HG03342 (cell line): ENCODE measurements at regions not wholly inside any gene's neighbourhood (a gene's known extent, or its start where the extent isn't known, plus 50 kb on each side); places are given as distances from the start of the nearest gene placed in this dataset.

Experiments used
- ATAC-seq: cut with Tn5 transposase; IDR thresholded peaks from one replicate; pipeline ENCODE4 v1.9.1; 2021; ENCODE audit warnings: mild to moderate bottlenecking, moderate library complexity; ENCODE audit not compliant: unreplicated experiment

DNA sequence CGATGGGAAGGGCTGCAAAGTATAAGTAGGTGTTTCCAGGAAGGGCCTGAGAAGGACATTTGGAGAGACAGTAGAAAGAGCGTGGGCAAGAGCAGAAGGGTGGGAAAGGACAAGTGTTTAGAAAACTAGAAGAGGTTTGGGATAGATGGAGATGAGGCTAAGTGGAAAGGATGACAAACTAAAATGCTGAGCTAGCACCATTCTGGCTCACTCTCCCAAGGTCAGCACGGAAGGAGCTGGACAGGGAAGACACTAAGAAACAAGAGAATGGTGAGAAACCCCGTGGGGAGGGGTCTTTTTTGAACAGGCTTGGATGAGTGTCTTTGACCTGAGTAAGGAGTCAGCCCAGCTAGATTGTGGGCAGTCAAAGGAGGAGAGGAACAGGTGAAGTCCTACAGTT is 286.0 kb downstream of the CDK5RAP2 start:
- ATAC-seq = no peak

- ATAC-seq = no peak
Measured at GRCh38 chr9:120292606-120293005, 287.4 kb downstream of the CDK5RAP2 start.

DNA sequence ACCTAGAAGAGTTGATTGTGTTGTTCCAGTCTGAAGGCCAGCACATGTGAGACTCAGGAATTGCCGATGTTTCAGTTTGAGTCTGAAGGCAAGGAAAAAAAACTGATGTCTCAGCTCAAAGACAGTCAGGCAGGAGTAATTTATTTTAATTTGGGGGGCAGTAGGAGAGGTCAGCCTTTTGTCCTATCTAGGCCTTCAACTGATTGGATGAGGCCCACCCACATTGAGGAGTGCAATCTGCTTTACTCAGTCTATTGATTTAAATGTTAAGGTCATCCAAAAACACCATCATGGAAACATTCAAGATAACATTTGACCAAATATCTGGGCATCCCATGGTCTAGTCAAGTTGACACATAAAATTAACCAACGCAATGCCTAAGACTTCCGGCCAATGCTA is 288.9 kb downstream of the CDK5RAP2 start:
- no peak for ATAC-seq

- no peak for ATAC-seq
Measured at GRCh38 chr9:120289990-120290975, 289.7 kb downstream of the CDK5RAP2 start.

- no peak for ATAC-seq
Measured at GRCh38 chr9:120289098-120289497, 290.9 kb downstream of the CDK5RAP2 start.

DNA sequence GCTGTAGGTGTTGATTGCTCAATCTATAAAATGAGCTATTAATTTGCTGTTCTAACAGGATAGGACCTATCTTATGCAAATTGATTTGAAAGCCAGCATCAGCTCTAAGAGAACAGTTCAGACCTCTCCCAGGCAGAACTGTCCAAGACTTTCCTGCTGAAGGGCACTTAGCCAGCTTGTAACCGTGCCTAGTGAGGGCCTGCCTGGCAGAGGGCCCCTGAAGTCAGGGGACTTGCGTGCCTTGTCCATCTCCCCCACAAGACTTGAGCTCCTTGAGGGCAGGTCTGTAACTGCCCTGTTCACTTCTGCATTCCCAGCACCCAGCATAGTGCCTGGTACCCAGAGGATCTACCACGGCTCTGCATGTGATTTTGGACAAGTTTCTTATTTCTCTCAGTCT is 293.4 kb downstream of the CDK5RAP2 start:
- no peak for ATAC-seq

DNA sequence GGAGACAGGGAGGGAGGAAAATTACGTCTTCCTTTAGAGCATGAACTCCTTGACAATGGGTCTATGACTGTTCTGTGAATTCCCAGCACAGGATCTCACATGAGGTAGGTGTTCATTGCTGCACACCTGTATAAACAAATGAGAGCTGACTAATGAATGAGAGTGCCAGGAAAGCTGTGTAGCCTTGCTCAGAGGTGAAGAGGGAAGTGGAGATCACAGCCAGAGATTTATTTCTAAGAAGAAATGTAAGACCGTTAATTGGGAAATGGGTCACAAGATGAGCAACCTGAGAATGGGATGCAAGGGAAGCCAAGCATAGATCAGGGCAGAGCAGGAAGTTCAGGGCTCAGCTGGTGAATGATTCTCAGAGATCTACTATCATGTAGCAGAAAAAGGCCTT is 295.1 kb downstream of the CDK5RAP2 start:
- no peak for ATAC-seq

DNA sequence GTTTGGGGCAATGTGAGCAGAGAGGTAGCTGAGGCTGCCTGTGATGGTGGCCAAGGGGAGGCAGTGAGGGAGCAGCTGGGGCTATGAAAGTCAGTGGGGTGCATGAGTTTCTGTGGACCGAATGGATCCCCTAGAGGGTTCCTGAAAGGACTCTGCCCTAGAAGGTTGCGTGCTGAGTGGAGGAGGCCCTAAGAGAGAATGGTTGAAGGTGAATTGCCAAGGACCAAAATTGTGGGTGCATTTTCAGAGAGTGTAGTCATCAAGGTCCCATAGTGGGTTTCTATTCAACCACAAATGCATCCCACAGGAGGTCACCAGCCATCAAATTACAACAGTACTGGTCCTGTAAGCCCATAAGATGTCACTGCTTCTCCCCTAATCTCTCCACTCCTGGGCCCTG is 298.3 kb downstream of the CDK5RAP2 start:
- ATAC-seq = no peak

- no peak for ATAC-seq
Measured at GRCh38 chr9:120267929-120268328, 312.0 kb downstream of the CDK5RAP2 start.

DNA sequence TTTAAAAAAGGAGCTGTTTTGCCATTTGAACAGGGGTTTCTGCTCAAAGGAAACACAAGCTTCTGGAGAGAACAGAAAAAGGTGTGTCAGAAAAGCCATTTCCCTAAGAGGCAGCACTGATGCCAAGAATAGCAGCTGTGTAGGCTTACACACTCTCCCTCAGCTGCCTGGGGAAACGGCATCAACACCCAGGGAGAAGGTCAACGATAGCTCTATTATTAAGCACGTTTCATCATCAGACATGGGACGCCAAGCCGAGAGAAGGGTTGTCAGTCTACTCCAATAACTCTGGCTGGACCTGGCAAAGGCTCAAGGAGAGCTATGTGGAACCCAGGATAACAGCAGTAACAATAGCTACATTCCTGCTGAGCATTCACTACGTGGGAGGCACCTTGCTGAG is 314.2 kb downstream of the CDK5RAP2 start:
- no peak for ATAC-seq

- no peak for ATAC-seq
Measured at GRCh38 chr9:120264528-120264927, 315.4 kb downstream of the CDK5RAP2 start.

DNA sequence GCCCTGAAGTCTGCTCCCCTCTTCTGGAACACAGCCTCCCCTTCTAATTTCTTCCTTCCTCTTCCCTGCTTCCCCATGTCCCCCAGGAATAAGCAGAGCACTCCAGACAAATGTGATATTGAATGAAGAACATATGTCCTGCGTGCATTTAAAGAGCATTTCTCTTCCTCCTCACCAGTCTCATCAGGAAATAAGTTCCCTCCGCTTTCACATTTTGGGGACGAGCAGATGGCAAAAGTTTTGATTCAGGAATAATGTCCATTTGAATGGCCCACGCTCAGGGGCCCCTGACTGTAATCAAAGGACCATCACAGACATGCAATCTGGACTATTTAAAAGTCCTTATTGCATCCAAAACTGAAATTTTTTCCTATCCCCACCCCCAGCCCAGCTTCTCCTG is 316.1 kb downstream of the CDK5RAP2 start:
- ATAC-seq = no peak

DNA sequence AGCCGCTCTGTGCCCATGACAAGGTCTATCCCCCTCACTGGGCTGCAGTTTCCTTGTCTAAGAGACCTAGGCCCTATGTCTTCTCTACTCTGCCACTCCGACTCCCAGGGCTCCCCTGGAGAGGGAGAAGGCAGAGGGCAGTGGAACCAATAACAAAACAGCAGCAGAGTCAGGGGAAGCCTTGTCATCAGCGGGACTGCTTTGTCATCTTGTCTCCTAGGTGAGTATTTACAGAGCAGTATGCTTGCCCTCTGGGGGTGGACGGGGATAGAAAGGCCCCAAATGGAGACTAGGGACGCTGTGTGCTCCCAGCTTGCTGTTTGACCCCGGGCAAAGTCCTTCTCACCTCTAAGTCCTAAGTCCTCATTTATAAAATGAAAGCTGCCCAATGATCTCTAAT is 318.5 kb downstream of the CDK5RAP2 start:
- no peak for ATAC-seq

- ATAC-seq = peak; percentile 47
Measured at GRCh38 chr9:120259100-120259499, 320.9 kb downstream of the CDK5RAP2 start.

GRCh38 chr9:120258096-120258495 is 321.9 kb downstream of the CDK5RAP2 start:
- ATAC-seq = no peak

GRCh38 chr9:120257483-120257882 is 322.5 kb downstream of the CDK5RAP2 start:
- ATAC-seq = no peak

DNA sequence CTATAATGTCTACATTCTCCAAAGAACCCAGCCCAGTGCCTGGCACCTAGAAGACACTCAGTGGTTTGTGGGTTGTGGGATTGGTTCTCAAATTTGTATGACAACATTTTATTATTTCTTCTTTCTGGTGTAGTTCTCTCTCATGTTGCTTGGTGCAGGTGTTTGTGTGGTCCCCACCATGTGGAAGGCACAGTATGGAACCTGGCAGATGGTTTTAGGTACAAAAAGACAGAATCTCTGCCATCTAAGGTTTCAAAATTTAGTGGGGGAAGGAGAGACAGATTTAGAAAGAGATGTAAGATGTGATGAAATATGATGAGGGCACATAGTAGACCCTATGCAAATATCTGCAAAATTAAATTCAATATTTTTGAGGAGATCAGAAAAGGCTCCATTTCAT is 323.8 kb downstream of the CDK5RAP2 start:
- ATAC-seq = no peak

DNA sequence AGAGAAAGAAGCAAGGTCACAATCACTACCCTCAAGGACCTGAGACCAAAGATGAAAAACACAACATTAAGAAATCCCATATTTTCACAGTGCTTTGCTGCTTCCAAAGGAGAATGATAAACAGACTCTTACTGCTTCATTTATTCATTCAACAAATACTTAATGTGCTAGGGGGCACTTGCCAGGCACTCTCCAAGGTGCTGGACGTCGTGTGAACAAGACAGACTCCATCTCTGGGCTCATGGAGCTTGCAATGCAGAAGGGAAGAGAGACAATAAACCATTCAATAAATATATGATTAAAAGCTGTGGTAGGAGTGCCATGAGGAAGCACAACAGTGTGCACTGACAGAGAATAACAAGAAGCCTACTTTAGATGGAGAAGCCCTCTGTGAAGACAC is 327.7 kb downstream of the CDK5RAP2 start:
- no peak for ATAC-seq

DNA sequence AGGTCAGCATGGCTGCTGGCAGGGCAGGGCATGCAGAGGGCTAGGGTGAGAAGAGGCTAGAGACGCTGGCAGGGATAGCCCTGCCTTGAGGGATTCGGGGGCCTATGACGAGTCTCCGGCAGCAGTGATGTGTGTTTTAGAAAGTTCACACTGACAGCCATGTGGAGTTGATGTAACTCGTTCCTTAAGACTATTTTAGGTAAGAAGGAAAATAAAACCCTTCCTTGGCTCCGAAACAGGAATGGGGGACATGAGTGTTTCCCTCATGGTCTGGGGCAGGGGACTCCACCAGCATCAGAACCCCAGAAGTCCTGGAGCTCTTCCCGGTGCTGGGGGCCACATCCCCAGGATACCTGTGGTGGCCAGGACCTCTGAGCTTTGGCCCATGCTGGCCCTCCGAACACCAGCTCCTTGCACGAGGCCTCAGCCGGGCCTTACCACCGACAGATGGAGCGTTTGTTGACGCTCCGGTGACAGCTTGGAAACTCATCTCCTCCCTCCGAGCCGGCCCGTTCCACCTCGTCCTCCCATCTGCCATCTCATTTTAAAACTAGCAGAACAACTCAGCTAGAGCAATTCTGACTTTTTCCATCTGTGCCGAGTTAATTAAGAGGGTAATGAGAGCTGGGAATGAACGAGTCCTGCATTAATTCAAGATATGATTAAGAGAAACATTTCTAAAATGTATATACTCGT is 337.7 kb downstream of the CDK5RAP2 start:
- ATAC-seq = no peak

DNA sequence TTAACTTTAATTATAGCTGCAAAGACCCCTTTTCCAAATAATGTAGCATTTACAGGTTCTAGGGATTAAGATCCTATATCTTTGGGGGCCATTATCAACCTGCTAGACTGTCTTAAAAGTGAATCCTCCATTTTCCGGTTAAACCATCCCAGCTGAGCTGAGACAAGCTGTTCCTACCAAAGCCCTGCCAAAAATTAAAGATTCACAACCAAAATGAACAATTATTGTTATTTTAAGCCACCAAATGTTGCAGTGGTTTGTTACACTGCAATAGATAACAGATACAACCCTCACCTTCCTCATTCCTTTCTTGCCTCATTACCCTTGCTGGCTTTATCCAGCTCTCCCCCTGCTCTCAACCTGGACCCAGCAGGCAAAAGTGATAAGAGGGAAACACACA is 343.4 kb downstream of the CDK5RAP2 start:
- ATAC-seq = no peak

- ATAC-seq = no peak
Measured at GRCh38 chr9:120235081-120235480, 344.9 kb downstream of the CDK5RAP2 start.

DNA sequence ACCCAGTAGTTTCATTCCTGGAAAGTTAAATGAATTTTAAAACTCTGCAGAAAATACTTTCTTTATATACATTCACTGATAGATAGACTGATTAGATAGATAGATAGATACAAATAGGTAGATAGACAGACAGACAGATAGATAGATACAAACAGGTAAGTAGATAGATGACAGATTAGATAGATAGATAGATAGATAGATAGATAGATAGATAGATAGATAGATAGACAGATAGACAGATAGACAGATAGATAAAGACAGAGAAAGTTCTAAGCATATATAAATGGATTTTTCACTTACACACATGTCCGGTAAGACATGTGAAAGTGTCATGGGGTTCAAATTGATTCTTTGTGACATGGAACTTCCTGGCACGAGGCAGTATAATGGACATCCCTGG is 349.7 kb downstream of the CDK5RAP2 start:
- ATAC-seq = no peak
